MM.1S (cell line): ENCODE measurements at regions not wholly inside any gene's neighbourhood (a gene's known extent, or its start where the extent isn't known, plus 50 kb on each side); places are given as distances from the start of the nearest gene placed in this dataset.

Experiments
- DNase-seq: peaks from one replicate; pipeline ENCODE4 v3.0.0-alpha.2; 2015
- H2AFZ ChIP-seq: fragments of 300-600 bp; sonication (generic); 2 replicates; pipeline ENCODE4 v1.6.0; 2016; ENCODE audit warnings: antibody characterized with exemption, low read length
- H3F3A ChIP-seq: fragments of 300-600 bp; sonication (generic); 2 replicates; pipeline ENCODE4 v1.6.1; 2016; ENCODE audit warnings: mild to moderate bottlenecking, antibody characterized with exemption, low read length, moderate library complexity, mixed read lengths; ENCODE audit not compliant: insufficient read depth
- H3K27ac ChIP-seq: fragments of 300-600 bp; sonication (generic); 2 replicates; pipeline ENCODE4 v1.5.1; 2016; ENCODE audit warnings: mild to moderate bottlenecking, low read length
- H3K27me3 ChIP-seq: fragments of 300-600 bp; sonication (generic); replicated peaks from 2 replicates; pipeline ENCODE4 v1.6.0; 2016; ENCODE audit warnings: low read length; ENCODE audit not compliant: insufficient read depth
- H3K36me3 ChIP-seq: fragments of 300-600 bp; sonication (generic); replicated peaks from 2 replicates; pipeline ENCODE4 v1.6.1; 2016; ENCODE audit warnings: mild to moderate bottlenecking, low read length, mixed read lengths; ENCODE audit not compliant: insufficient read depth
- H3K4me1 ChIP-seq: fragments of 300-600 bp; sonication (generic); 2 replicates; pipeline ENCODE4 v1.6.1; 2016; ENCODE audit warnings: low read length, mixed read lengths
- H3K4me2 ChIP-seq: fragments of 300-600 bp; sonication (generic); 2 replicates; pipeline ENCODE4 v1.6.0; 2016; ENCODE audit warnings: low read depth, low read length
- H3K4me3 ChIP-seq: fragments of 300-600 bp; sonication (generic); 2 replicates; pipeline ENCODE4 v1.5.1; 2016; ENCODE audit warnings: low read length, mixed read lengths
- H3K79me2 ChIP-seq: fragments of 300-600 bp; sonication (generic); 2 replicates; pipeline ENCODE4 v1.6.1; 2016; ENCODE audit warnings: mixed run types, low read length, mixed read lengths
- H3K9ac ChIP-seq: fragments of 300-600 bp; sonication (generic); 2 replicates; pipeline ENCODE4 v1.6.1; 2016; ENCODE audit warnings: low read length, mixed read lengths
- H3K9me2 ChIP-seq: fragments of 300-600 bp; sonication (generic); replicated peaks from 2 replicates; pipeline ENCODE4 v1.6.1; 2016; ENCODE audit warnings: mild to moderate bottlenecking, low read length, mixed read lengths; ENCODE audit not compliant: insufficient read depth
- H3K9me3 ChIP-seq: fragments of 300-600 bp; sonication (generic); replicated peaks from 2 replicates; pipeline ENCODE4 v1.6.1; 2016; ENCODE audit warnings: mild to moderate bottlenecking, low read length, mixed read lengths; ENCODE audit not compliant: insufficient read depth
- H4K20me1 ChIP-seq: fragments of 300-600 bp; sonication (generic); 2 replicates; pipeline ENCODE4 v1.6.1; 2016; ENCODE audit warnings: mild to moderate bottlenecking, low read length, moderate library complexity, mixed read lengths; ENCODE audit not compliant: insufficient read depth
- EZH2 ChIP-seq: fragments of 300-600 bp; sonication (generic); optimal IDR thresholded peaks from 2 replicates; pipeline ENCODE3; 2017; ENCODE audit warnings: low read depth, mild to moderate bottlenecking, antibody characterized with exemption, low read length, mixed read lengths
- EZH2phosphoT487 ChIP-seq: fragments of 300-600 bp; sonication (generic); IDR thresholded peaks from 2 replicates; pipeline ENCODE4 v1.6.1; 2018; ENCODE audit warnings: antibody characterized with exemption, low read length
- TF ChIP-seq, protein P1 (sequence below): fragments of 300-600 bp; sonication (generic); IDR thresholded peaks from 2 replicates; pipeline ENCODE4 v1.5.1; 2016; ENCODE audit warnings: antibody characterized with exemption, low read length, mixed read lengths

- H3K9me3 ChIP-seq, result no peaks in the 10 kb centered on the region
- no peaks in the 10 kb centered on the region for H3K4me1 ChIP-seq
Observed at GRCh38 chr2:116761864-116762263, 1052.6 kb upstream of the DDX18 start.

GRCh38 chr2:116769514-116769913 lies 1045.0 kb upstream of the DDX18 start:
- H3K9me3 ChIP-seq, result no peaks in the 10 kb centered on the region
- no peaks in the 10 kb centered on the region for H3K9me2 ChIP-seq
- no peaks in the 10 kb centered on the region for H3F3A ChIP-seq

More at GRCh38 chr2:116761864-116762263, 1052.6 kb upstream of the DDX18 start:
- no peaks in the 10 kb centered on the region for H3F3A ChIP-seq
- no peaks in the 10 kb centered on the region for H3K27me3 ChIP-seq
- TF ChIP-seq, protein P1, sequence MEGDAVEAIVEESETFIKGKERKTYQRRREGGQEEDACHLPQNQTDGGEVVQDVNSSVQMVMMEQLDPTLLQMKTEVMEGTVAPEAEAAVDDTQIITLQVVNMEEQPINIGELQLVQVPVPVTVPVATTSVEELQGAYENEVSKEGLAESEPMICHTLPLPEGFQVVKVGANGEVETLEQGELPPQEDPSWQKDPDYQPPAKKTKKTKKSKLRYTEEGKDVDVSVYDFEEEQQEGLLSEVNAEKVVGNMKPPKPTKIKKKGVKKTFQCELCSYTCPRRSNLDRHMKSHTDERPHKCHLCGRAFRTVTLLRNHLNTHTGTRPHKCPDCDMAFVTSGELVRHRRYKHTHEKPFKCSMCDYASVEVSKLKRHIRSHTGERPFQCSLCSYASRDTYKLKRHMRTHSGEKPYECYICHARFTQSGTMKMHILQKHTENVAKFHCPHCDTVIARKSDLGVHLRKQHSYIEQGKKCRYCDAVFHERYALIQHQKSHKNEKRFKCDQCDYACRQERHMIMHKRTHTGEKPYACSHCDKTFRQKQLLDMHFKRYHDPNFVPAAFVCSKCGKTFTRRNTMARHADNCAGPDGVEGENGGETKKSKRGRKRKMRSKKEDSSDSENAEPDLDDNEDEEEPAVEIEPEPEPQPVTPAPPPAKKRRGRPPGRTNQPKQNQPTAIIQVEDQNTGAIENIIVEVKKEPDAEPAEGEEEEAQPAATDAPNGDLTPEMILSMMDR, result no peak
- TF ChIP-seq EZH2phosphoT487 (no peak), EZH2 (no peak)
- no peak overlapping the region for H3K4me2 ChIP-seq
- no peak overlapping the region for H3K27ac ChIP-seq
- no peaks in the 10 kb centered on the region for H3K9me2 ChIP-seq
- H2AFZ ChIP-seq, result no peak overlapping the region
- no peak overlapping the region for H3K4me3 ChIP-seq
- no peak overlapping the region for H3K9ac ChIP-seq
- no peaks in the 10 kb centered on the region for H3K79me2 ChIP-seq
- no peaks in the 10 kb centered on the region for H4K20me1 ChIP-seq
- H3K36me3 ChIP-seq, result no peaks in the 10 kb centered on the region
- no peak for DNase-seq

GRCh38 chr2:116776556-116776955 lies 1037.9 kb upstream of the DDX18 start:
- Histone ChIP-seq H3F3A (no peaks in the 10 kb centered on the region), H3K4me2 (no peak overlapping the region), H3K36me3 (no peaks in the 10 kb centered on the region), H4K20me1 (no peaks in the 10 kb centered on the region), H3K4me1 (no peaks in the 10 kb centered on the region), H3K9me2 (no peaks in the 10 kb centered on the region), H3K9ac (no peak overlapping the region), H3K27ac (no peak overlapping the region), H3K27me3 (no peaks in the 10 kb centered on the region), H3K4me3 (no peak overlapping the region), H2AFZ (no peak overlapping the region), H3K9me3 (no peaks in the 10 kb centered on the region), H3K79me2 (no peaks in the 10 kb centered on the region)
- no peak for DNase-seq
- TF ChIP-seq, protein P1, result no peak
- no peak for TF ChIP-seq EZH2
- no peak for TF ChIP-seq EZH2phosphoT487

More at GRCh38 chr2:116769514-116769913, 1045.0 kb upstream of the DDX18 start:
- Histone ChIP-seq H4K20me1 (no peaks in the 10 kb centered on the region), H3K27ac (no peak overlapping the region), H3K4me2 (no peak overlapping the region), H3K4me3 (no peak overlapping the region), H3K79me2 (no peaks in the 10 kb centered on the region), H2AFZ (no peak overlapping the region), H3K4me1 (no peaks in the 10 kb centered on the region), H3K36me3 (no peaks in the 10 kb centered on the region), H3K27me3 (no peaks in the 10 kb centered on the region), H3K9ac (no peak overlapping the region)
- TF ChIP-seq EZH2phosphoT487, result no peak
- TF ChIP-seq EZH2, result no peak
- DNase-seq, result no peak

DNA sequence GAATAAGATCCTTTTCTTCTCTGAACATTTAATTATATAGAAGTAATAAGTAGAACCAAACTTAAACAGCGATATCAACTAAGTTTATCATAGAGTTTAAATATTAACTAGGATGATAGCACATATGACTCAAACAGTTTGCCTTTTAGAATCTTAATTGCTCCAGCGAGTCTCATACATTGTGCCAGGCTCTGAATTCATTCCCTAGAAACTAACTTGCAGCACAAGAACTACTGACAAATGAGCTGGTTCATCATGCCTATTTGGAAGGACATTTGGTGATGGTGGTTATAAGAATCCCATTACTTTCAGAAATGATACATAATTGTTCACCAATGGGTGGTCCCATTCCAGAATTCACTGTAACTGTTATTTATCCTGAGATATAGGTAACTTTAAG lies 1026.6 kb upstream of the DDX18 start:
- DNase-seq, result no peak
- no peaks in the 10 kb centered on the region for H3K9me3 ChIP-seq
- H3K4me2 ChIP-seq, result no peak overlapping the region
- H3K36me3 ChIP-seq, result no peaks in the 10 kb centered on the region
- no peak overlapping the region for H3K4me3 ChIP-seq
- no peak overlapping the region for H3K27ac ChIP-seq
- no peaks in the 10 kb centered on the region for H3K4me1 ChIP-seq
- no peaks in the 10 kb centered on the region for H4K20me1 ChIP-seq
- TF ChIP-seq, protein P1, result no peak
- TF ChIP-seq EZH2phosphoT487, result no peak
- no peak for TF ChIP-seq EZH2
- no peaks in the 10 kb centered on the region for H3K27me3 ChIP-seq
- no peaks in the 10 kb centered on the region for H3K9me2 ChIP-seq
- no peak overlapping the region for H2AFZ ChIP-seq
- H3K9ac ChIP-seq, result no peak overlapping the region
- no peaks in the 10 kb centered on the region for H3K79me2 ChIP-seq
- no peaks in the 10 kb centered on the region for H3F3A ChIP-seq
